Adrenal gland (tissue), 9 donors: ENCODE measurements at regions not wholly inside any gene's neighbourhood (a gene's known extent, or its start where the extent isn't known, plus 50 kb on each side); places are given as distances from the start of the nearest gene placed in this dataset.
"Not testable (repeated sequence)": the region's sequence is repeated elsewhere in the genome, so short reads cannot be mapped to it uniquely, and the experiment has no call there.

Experiments
- DNase-seq, 7 donors: peaks; one replicate each; pipeline ENCODE4 v3.0.0-alpha.2; 2019 to 2020
- H3K27ac ChIP-seq, 5 donors: fragments of 200-600 bp; sonication (generic) in 4 of 5; 1 replicate in 3 of 5; 2 replicates in 2 of 5; pipeline versions ENCODE4 v1.5.1 to v1.8.0; 2016 to 2020; ENCODE audit warnings: mild to moderate bottlenecking in 1 of 5
- H3K27me3 ChIP-seq: fragments of 200-600 bp; 2 replicates; pipeline ENCODE4 v1.8.0; 2021
- H3K36me3 ChIP-seq, 2 donors: fragments of 200-600 bp; replicated peaks in 1 of 2; 1 replicate in 1 of 2; 2 replicates in 1 of 2; pipeline versions ENCODE4 v1.5.1 to v1.8.0; 2018 to 2022
- H3K4me1 ChIP-seq, 2 donors: fragments of 200-600 bp; replicated peaks in 1 of 2; 1 replicate in 1 of 2; 2 replicates in 1 of 2; pipeline versions ENCODE4 v1.5.1 to v1.8.0; 2018 to 2021
- H3K4me3 ChIP-seq, 4 donors: fragments of 200-600 bp; sonication (generic) in 3 of 4; one replicate each; pipeline ENCODE4 v1.5.1; 2016 to 2018
- H3K9me3 ChIP-seq, 3 donors: fragments of 200-600 bp; sonication (generic) in 1 of 3; replicated peaks in 1 of 3; 1 replicate in 2 of 3; 2 replicates in 1 of 3; pipeline versions ENCODE4 v1.5.1 to v1.8.0; 2016 to 2021
- CTCF ChIP-seq, 6 experiments: fragments of 450-650 bp in 4 of 6; fragments of 200-600 bp in 2 of 6; sonication (generic) in 1 of 6; IDR thresholded peaks; 1 replicate in 5 of 6; 2 replicates in 1 of 6; pipeline versions ENCODE4 v1.5.1 to v1.8.0; 2016 to 2021; ENCODE audit warnings: antibody characterized with exemption in 6 of 6, mild to moderate bottlenecking in 2 of 6, moderate library complexity in 1 of 6
- POLR2A ChIP-seq, 2 donors: fragments of 450-650 bp; IDR thresholded peaks; one replicate each; pipeline ENCODE4 v1.6.1; 2017; ENCODE audit warnings: antibody characterized with exemption in 2 of 2, mild to moderate bottlenecking in 2 of 2, moderate library complexity in 1 of 2
- WGBS, 4 donors: extraction: QIAGEN DNeasy Blood & Tissue Kit in 2 of 4; methylation state at CpG; one replicate each; pipeline versions ENCODE4 v1.1.5 to v1.1.7; 2013 to 2017; 5-methylcytosine and 5-hydroxymethylcytosine counted together
- intact Hi-C, 2 donors: fragments of 100-400 bp; cut with DNase I; formaldehyde crosslinking; loops; one replicate each; pipeline versions ENCODE4 v1.14.1 to v1.15.0; 2022 to 2023
- donor health status: healthy with polysubstance abuse.
- donor health status: Bipolar disorder and iron deficiency.
- donor health status: DM: yes; HTN: yes; CAD: no.
- donor health status: DM: no; HTN: no; CAD: no.
- donor health status: DM: no; HTN: no; CAD: no.

DNA sequence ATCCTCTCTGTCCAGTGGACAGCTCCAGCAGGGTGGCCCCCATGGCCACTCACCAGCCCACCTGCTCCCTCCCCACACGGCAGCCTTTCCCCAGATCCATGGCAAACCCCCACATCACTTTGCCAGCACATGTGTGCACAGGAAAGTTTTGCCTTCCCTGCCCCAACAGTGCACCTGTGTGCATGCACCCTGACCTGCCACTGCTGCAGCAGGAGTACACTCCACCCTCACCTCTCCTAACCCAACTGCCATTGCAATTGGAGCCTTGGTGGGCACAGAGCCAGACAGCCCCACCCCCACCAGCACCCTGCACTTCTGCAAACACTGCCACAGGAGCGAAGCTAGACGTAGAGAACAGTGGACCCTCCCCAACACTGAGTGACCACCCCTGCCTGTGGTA, 308.9 kb downstream of the CEP170 start:
- intact Hi-C loops: no loop called here
- WGBS, 4 donors: 73 to 79% methylated on average over 3 of the region's 3 CpGs; no CpG with 5 or more reads in 2 of the 4 donors
- H3K4me1 ChIP-seq: no peaks in the 10 kb centered on the region
- no peak for TF ChIP-seq POLR2A (IDR thresholded peaks at IDR 0.05)
- no peak for TF ChIP-seq CTCF (IDR thresholded peaks at IDR 0.05)
- no peak overlapping the region for H3K4me3 ChIP-seq
- no peaks in the 10 kb centered on the region for H3K27me3 ChIP-seq
- no peaks in the 10 kb centered on the region for H3K36me3 ChIP-seq
- DNase-seq: no peak
- H3K27ac ChIP-seq: no peak overlapping the region
- H3K9me3 ChIP-seq: no peaks in the 10 kb centered on the region

DNA sequence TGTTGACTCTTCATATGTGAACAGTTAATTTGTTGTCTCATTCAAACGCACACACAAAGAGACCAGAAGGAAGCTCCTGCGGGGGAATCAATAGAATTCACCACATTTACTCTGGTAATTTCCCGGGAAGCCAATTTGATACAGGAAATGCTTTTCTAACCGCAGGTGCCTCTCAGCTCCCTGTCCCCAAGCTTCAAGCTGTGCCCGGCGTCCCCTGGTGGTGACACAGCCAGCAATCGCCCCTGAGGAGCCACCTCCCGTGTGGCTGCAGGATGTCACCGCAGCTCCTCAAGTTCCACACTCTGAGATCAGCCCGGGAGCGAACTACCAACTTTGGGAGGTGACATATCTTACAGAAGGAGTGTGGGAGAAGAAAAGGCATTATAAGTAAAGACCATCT, 318.4 kb downstream of the CEP170 start:
- H3K9me3 ChIP-seq, H3K4me3 ChIP-seq, intact Hi-C loops, H3K36me3 ChIP-seq, H3K27me3 ChIP-seq, H3K27ac ChIP-seq, H3K4me1 ChIP-seq: not testable (repeated sequence)
- peak in 3 of 7 donors; percentile 2 to 14 (median 9) for DNase-seq
- 35 to 66% (median 42%) methylated on average over 3 to 11 of the region's 11 CpGs for WGBS, 4 donors
- TF ChIP-seq CTCF (IDR thresholded peaks at IDR 0.05): peak in 2 of 6 experiments; percentile 13 to 23

DNA sequence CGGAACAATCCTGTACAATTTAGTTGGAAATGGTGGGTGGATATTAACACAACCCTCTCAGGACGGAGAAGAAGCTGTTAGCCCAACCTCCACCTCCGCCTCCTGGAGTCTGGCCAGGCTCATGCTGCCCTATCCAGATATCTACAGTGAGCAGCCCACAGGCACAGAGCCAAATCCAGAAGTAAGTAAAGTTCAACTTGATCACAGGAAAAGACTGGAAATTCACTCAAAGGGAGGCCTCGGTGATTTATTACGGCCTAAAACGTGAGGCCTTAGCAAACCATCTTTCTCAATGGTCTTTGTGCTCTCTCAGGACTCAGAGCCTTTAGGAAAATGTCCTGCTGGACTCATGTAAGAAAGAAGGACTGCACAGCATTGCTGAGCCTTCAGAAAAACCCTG, 330.4 kb downstream of the CEP170 start:
- H3K4me1 ChIP-seq, H3K27me3 ChIP-seq, intact Hi-C loops, H3K27ac ChIP-seq, H3K4me3 ChIP-seq, H3K9me3 ChIP-seq, H3K36me3 ChIP-seq: not testable (repeated sequence)
- DNase-seq: peak; percentile 63 to 87 (median 84)
- 10 to 21% (median 14%) methylated on average over 5 to 6 of the region's 6 CpGs for WGBS, 4 donors

DNA sequence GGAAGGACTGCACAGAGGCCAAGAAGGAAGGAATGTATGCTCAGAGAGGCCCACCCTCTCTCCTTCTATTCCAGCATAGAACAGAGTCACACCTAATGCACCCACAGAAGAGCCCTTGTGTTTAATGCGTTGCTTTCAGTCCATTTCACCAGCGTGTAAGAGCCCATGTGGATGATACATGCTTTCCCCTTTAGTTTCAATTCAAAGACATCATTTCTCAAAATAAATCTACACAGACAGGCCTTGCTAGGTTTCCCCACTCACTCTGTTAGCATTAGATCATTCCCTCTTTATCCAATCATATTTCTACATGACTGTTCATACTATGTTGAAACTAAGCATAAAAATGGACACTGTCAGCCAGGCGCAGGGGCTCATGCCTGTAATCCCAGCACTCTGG, 331.5 kb downstream of the CEP170 start:
- WGBS, 4 donors: 95 to 98% (median 96%) methylated on average over 3 of the region's 3 CpGs
- H3K36me3 ChIP-seq: not testable (repeated sequence)

GRCh38 chr1:242914729-242915128, 340.4 kb downstream of the CEP170 start:
- H3K4me1 ChIP-seq, H3K27me3 ChIP-seq, DNase-seq, H3K27ac ChIP-seq, H3K36me3 ChIP-seq, H3K9me3 ChIP-seq, H3K4me3 ChIP-seq, intact Hi-C loops: not testable (repeated sequence)
- WGBS, 4 donors: 44 to 59% (median 52%) methylated on average over 4 of the region's 4 CpGs

More for the DNA sequence above, 331.5 kb downstream of the CEP170 start:
- H3K4me3 ChIP-seq, H3K4me1 ChIP-seq, intact Hi-C loops, H3K9me3 ChIP-seq, H3K27me3 ChIP-seq, DNase-seq, H3K27ac ChIP-seq: not testable (repeated sequence)

DNA sequence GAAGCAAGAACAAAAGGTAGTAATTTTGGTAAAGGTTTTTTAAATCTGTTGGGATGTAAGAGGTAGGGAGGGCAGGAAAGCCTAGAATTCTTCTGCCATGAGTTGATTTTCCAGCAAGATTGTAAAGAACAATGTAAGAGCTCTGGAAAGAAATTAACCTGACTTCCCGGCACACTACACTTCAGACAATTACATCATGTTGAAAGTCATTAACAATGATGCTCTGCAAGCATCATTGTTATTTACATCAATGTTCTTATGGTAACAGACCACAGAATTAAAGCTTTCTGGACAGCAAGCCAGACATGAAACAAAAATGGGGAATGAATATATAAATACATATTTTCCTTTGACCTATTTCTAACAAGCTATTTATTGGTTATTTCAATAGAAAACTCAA, 342.2 kb downstream of the CEP170 start:
- WGBS, 4 donors: 73 to 100% (median 86%) methylated on average over 1 of the region's 1 CpG
- intact Hi-C loops, DNase-seq, H3K36me3 ChIP-seq, H3K9me3 ChIP-seq, H3K27ac ChIP-seq, H3K27me3 ChIP-seq, H3K4me1 ChIP-seq, H3K4me3 ChIP-seq: not testable (repeated sequence)

- H3K9me3 ChIP-seq, H3K4me3 ChIP-seq, H3K36me3 ChIP-seq, H3K27ac ChIP-seq, intact Hi-C loops, DNase-seq, H3K4me1 ChIP-seq, H3K27me3 ChIP-seq: not testable (repeated sequence)
- 50 to 66% (median 64%) methylated on average over 2 of the region's 2 CpGs for WGBS, 4 donors
These were observed 354.5 kb downstream of the CEP170 start for GRCh38 chr1:242900558-242900957.
